CD14-positive monocyte (primary cell): ENCODE measurements at regions not wholly inside any gene's neighbourhood (a gene's known extent, or its start where the extent isn't known, plus 50 kb on each side); places are given as distances from the start of the nearest gene placed in this dataset.
"Not testable (repeated sequence)": the region's sequence is repeated elsewhere in the genome, so short reads cannot be mapped to it uniquely, and the experiment has no call there.

Experiments used
- DNase-seq, 3 donors: peaks; one replicate each; pipeline ENCODE4 v3.0.0-alpha.2; 2011 to 2022
- H2AFZ ChIP-seq: 2 replicates; pipeline ENCODE4 v1.6.0; 2012; ENCODE audit warnings: mild to moderate bottlenecking, low read depth, low read length, inconsistent platforms; ENCODE audit not compliant: insufficient read depth, poor library complexity, severe bottlenecking
- H3K27ac ChIP-seq, 2 donors: 1 replicate in 1 of 2; 2 replicates in 1 of 2; pipeline ENCODE4 v1.5.1; 2012 to 2013; ENCODE audit warnings: low read length in 2 of 2, control low read depth in 1 of 2, inconsistent platforms in 1 of 2, low read depth in 1 of 2, mild to moderate bottlenecking in 1 of 2
- H3K27me3 ChIP-seq, 2 donors: one replicate each; pipeline versions ENCODE4 v1.6.0 to v1.6.1; 2011 to 2013; ENCODE audit warnings: low read length in 2 of 2; ENCODE audit not compliant: control insufficient read depth in 2 of 2, insufficient read depth in 2 of 2
- H3K36me3 ChIP-seq, 2 donors: replicated peaks in 1 of 2; 1 replicate in 1 of 2; 2 replicates in 1 of 2; pipeline versions ENCODE4 v1.5.1 to v1.6.1; 2012 to 2013; ENCODE audit warnings: low read length in 2 of 2, control low read depth in 1 of 2, inconsistent platforms in 1 of 2, mild to moderate bottlenecking in 1 of 2; ENCODE audit not compliant: insufficient read depth in 2 of 2, control insufficient read depth in 1 of 2
- H3K4me1 ChIP-seq, 2 donors: 1 replicate in 1 of 2; 2 replicates in 1 of 2; pipeline versions ENCODE4 v1.5.1 to v1.6.1; 2012 to 2013; ENCODE audit warnings: low read length in 2 of 2, control low read depth in 1 of 2, inconsistent platforms in 1 of 2, mild to moderate bottlenecking in 1 of 2, moderate library complexity in 1 of 2; ENCODE audit not compliant: insufficient read depth in 2 of 2, control insufficient read depth in 1 of 2
- H3K4me2 ChIP-seq: replicated peaks from 2 replicates; pipeline ENCODE3; 2012; ENCODE audit warnings: low read length, moderate library complexity, mild to moderate bottlenecking; ENCODE audit not compliant: poor library complexity, severe bottlenecking; ENCODE audit errors: extremely low read depth
- H3K4me3 ChIP-seq, 3 experiments: fragments of 200-600 bp in 1 of 3; sonication (generic) in 1 of 3; replicated peaks in 1 of 3; 1 replicate in 2 of 3; 2 replicates in 1 of 3; pipeline ENCODE4 v1.5.1; 2011 to 2013; ENCODE audit warnings: low read length in 3 of 3, mild to moderate bottlenecking in 3 of 3, control low read depth in 2 of 3, low read depth in 2 of 3, inconsistent platforms in 1 of 3, moderate library complexity in 1 of 3
- H3K79me2 ChIP-seq: 2 replicates; pipeline ENCODE4 v1.6.0; 2012; ENCODE audit warnings: mild to moderate bottlenecking, control low read depth, inconsistent platforms, low read length, moderate library complexity; ENCODE audit not compliant: insufficient read depth
- H3K9ac ChIP-seq: 2 replicates; pipeline ENCODE4 v1.6.0; 2017; ENCODE audit warnings: low read length, mild to moderate bottlenecking; ENCODE audit not compliant: insufficient read depth, poor library complexity, severe bottlenecking
- H3K9me3 ChIP-seq, 2 donors: replicated peaks in 1 of 2; 1 replicate in 1 of 2; 2 replicates in 1 of 2; pipeline versions ENCODE4 v1.5.1 to v1.6.1; 2012 to 2013; ENCODE audit warnings: low read length in 2 of 2, control low read depth in 1 of 2; ENCODE audit not compliant: control insufficient read depth in 1 of 2, insufficient read depth in 1 of 2
- H4K20me1 ChIP-seq: 2 replicates; pipeline ENCODE4 v1.6.0; 2012; ENCODE audit warnings: mild to moderate bottlenecking, low read length, control low read depth, moderate library complexity; ENCODE audit not compliant: insufficient read depth
- H3K27ac Mint-ChIP-seq, 7 donors: one replicate each; pipeline ENCODE4 v1.8.0; 2020; ENCODE audit warnings: mild to moderate bottlenecking in 7 of 7, mixed read lengths in 7 of 7, moderate library complexity in 6 of 7, inconsistent platforms in 2 of 7
- H3K27me3 Mint-ChIP-seq, 3 donors: one replicate each; pipeline ENCODE4 v1.8.0; 2021 to 2022; ENCODE audit warnings: low read depth in 3 of 3, mild to moderate bottlenecking in 3 of 3, mixed read lengths in 3 of 3, moderate library complexity in 3 of 3, inconsistent platforms in 1 of 3
- H3K36me3 Mint-ChIP-seq, 2 donors: one replicate each; pipeline ENCODE4 v1.8.0; 2020; ENCODE audit warnings: mixed read lengths in 2 of 2, inconsistent platforms in 1 of 2, mild to moderate bottlenecking in 1 of 2
- H3K4me1 Mint-ChIP-seq: one replicate; pipeline ENCODE4 v1.8.0; 2020; ENCODE audit warnings: mild to moderate bottlenecking, mixed read lengths
- H3K4me3 Mint-ChIP-seq, 2 donors: one replicate each; pipeline ENCODE4 v1.8.0; 2020; ENCODE audit warnings: mild to moderate bottlenecking in 2 of 2, mixed read lengths in 2 of 2, moderate library complexity in 1 of 2
- H3K9me3 Mint-ChIP-seq, 7 donors: one replicate each; pipeline ENCODE4 v1.8.0; 2020 to 2022; ENCODE audit warnings: mixed read lengths in 7 of 7, mild to moderate bottlenecking in 6 of 7, moderate library complexity in 6 of 7, inconsistent platforms in 2 of 7
- WGBS: methylation state at CpG from one replicate; pipeline ENCODE4 v1.1.5; 2013; ENCODE audit warnings: missing lambda C conversion rate; ENCODE audit not compliant: insufficient coverage; 5-methylcytosine and 5-hydroxymethylcytosine counted together
- intact Hi-C, 2 donors: fragments of 100-400 bp; cut with micrococcal nuclease; formaldehyde crosslinking; loops; one replicate each; pipeline versions ENCODE4 v1.15.0 to v1.15.1; 2023
- TF ChIP-seq, protein P1 (sequence below): fragments of 200-600 bp; IDR thresholded peaks from one replicate; pipeline ENCODE4 v1.8.0; 2022; ENCODE audit warnings: antibody characterized with exemption, mild to moderate bottlenecking

DNA sequence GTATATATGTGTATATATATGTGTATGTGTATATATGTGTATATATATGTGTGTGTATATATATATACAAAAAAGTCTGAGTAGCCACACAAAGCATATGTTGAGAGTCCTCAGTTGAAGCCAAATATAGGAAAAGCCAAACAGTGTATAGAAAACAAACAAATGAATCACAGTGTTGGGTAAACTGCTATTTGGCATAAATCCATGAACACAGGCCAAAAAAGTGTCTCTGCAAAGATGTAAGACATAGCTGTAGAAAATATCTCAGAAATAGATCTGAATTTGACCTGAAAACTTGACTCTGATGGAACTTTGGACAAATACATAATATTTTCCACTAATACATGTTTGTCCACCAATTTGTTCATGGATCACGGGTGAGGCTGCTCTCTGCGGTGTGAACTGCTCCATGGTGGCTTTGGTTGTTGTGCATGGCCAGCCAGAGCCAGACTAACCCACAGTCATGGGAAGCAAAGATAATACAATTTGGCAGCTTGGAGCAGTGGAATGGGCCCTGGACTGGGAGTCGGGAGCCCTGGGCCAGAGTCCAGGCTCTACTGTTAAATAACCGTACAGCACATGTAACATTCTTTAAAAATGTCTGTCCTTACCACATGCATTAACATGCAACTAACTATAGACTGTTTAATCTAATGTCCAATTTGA, 76.9 kb upstream of the EED start:
- Histone ChIP-seq H3K4me3 (no peak overlapping the region), H3K9me3 (no peaks in the 10 kb centered on the region), H3K9ac (no peak overlapping the region), H2AFZ (no peak overlapping the region), H4K20me1 (no peaks in the 10 kb centered on the region), H3K36me3 (no peaks in the 10 kb centered on the region), H3K79me2 (no peaks in the 10 kb centered on the region), H3K27ac (no peak overlapping the region), H3K4me2 (no peak overlapping the region), H3K27me3 (no peaks in the 10 kb centered on the region), H3K4me1 (peaks cover 34 to 35% of the 10 kb centered on the region in 2 donors)
- H3K27me3 Mint-ChIP-seq = peaks cover 0 to 3% (median 3%) of the 10 kb centered on the region in 3 donors
- no peak for DNase-seq
- H3K4me3 Mint-ChIP-seq = no peak overlapping the region
- peaks cover 0 to 3% of the 10 kb centered on the region in 2 donors for H3K36me3 Mint-ChIP-seq
- H3K9me3 Mint-ChIP-seq = peaks cover 0 to 3% (median 0%) of the 10 kb centered on the region in 7 donors
- intact Hi-C loops = no loop called here
- TF ChIP-seq, protein P1, sequence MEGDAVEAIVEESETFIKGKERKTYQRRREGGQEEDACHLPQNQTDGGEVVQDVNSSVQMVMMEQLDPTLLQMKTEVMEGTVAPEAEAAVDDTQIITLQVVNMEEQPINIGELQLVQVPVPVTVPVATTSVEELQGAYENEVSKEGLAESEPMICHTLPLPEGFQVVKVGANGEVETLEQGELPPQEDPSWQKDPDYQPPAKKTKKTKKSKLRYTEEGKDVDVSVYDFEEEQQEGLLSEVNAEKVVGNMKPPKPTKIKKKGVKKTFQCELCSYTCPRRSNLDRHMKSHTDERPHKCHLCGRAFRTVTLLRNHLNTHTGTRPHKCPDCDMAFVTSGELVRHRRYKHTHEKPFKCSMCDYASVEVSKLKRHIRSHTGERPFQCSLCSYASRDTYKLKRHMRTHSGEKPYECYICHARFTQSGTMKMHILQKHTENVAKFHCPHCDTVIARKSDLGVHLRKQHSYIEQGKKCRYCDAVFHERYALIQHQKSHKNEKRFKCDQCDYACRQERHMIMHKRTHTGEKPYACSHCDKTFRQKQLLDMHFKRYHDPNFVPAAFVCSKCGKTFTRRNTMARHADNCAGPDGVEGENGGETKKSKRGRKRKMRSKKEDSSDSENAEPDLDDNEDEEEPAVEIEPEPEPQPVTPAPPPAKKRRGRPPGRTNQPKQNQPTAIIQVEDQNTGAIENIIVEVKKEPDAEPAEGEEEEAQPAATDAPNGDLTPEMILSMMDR = no peak
- H3K27ac Mint-ChIP-seq = no peak overlapping the region
- H3K4me1 Mint-ChIP-seq = peaks cover 19% of the 10 kb centered on the region
- 100% methylated on average over 1 of the region's 4 CpGs for WGBS

DNA sequence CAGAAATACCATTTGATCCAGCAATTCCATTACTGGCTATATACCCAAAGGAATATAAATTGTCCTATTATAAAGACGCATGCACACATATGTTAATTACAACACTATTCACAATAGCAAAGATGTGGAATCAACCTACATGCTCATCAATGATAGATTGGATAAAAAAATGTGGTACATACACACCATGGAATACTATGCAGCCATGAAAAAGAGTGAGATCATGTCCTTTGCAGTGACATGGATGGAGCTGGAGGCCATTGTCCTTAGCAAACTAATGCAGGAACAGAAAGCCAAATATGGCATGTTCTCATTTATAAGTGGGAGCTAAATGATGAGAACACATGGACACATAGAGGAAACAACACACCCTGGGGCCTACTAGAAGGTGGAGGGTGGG, 78.3 kb upstream of the EED start:
- H3K27ac Mint-ChIP-seq, H3K27me3 Mint-ChIP-seq, H3K27ac ChIP-seq, DNase-seq, H3K9me3 ChIP-seq, H4K20me1 ChIP-seq, H3K36me3 Mint-ChIP-seq, H3K79me2 ChIP-seq, H3K27me3 ChIP-seq, H3K9me3 Mint-ChIP-seq, H3K9ac ChIP-seq, intact Hi-C loops, H3K4me3 ChIP-seq, H3K4me3 Mint-ChIP-seq, H3K4me2 ChIP-seq, H2AFZ ChIP-seq, H3K36me3 ChIP-seq: not testable (repeated sequence)
- no CpG with 5 or more reads among the region's 1 CpG for WGBS
- H3K4me1 Mint-ChIP-seq = peaks cover 32% of the 10 kb centered on the region
- H3K4me1 ChIP-seq = peaks cover 34 to 35% of the 10 kb centered on the region in 2 donors
